GM12878 (cell line): ENCODE measurements at regions not wholly inside any gene's neighbourhood (a gene's known extent, or its start where the extent isn't known, plus 50 kb on each side); places are given as distances from the start of the nearest gene placed in this dataset.

Source experiments
- ATAC-seq: fragments of 200-7000 bp; cut with Tn5 transposase; 3 replicates; pipeline ENCODE4 v1.9.1; 2020; ENCODE audit warnings: mild to moderate bottlenecking, moderate library complexity
- BruUV-seq: library from RNA; stranded (reverse); fragments of 400-500 nt; replicated peaks from 2 replicates; lab custom pipeline; 2021; lab: Mats Ljungman, UMichigan
- CTCF ChIA-PET: fragments of 300-600 bp; sonication (Branson Sonifier 250); formaldehyde crosslinking; extraction: SDS; loops from one replicate; lab custom pipeline; 2021; ENCODE audit warnings: inconsistent platforms; lab: Yijun Ruan, JAX
- POLR2A ChIA-PET: fragments of 350-600 bp; formaldehyde crosslinking; extraction: SDS; loops from one replicate; lab custom pipeline; 2021; ENCODE audit warnings: inconsistent platforms; lab: Charles Lee
- RAD21 ChIA-PET: fragments of 300-600 bp; sonication (Branson Sonifier 250); formaldehyde crosslinking; loops from one replicate; lab custom pipeline; 2023; ENCODE audit warnings: antibody characterized with exemption; ENCODE audit not compliant: unreplicated experiment; lab: Charles Lee
- SMC1A ChIA-PET: fragments of 300-600 bp; sonication (Branson Sonifier 250); formaldehyde crosslinking; loops from one replicate; lab custom pipeline; 2023; ENCODE audit not compliant: unreplicated experiment, uncharacterized antibody; lab: Charles Lee
- DNase-seq: peaks from one replicate; pipeline ENCODE4 v3.0.0-alpha.2; 2011; ENCODE audit warnings: low read depth, low spot score
- FAIRE-seq: peaks from 3 replicates; lab custom pipeline; 2011; peaks lifted over from hg19 to GRCh38; lab: Jason Lieb, UNC
- H2AFZ ChIP-seq: 2 replicates; pipeline ENCODE4 v1.6.0; 2011; ENCODE audit warnings: low read depth, low read length, control low read depth; ENCODE audit not compliant: control insufficient read depth
- H3K27ac ChIP-seq: 2 replicates; pipeline ENCODE4 v1.5.1; 2011; ENCODE audit warnings: control low read depth; ENCODE audit not compliant: control insufficient read depth, insufficient read depth
- H3K27me3 ChIP-seq, 2 experiments: replicated peaks in 1 of 2; 2 replicates each; pipeline versions ENCODE4 v1.6.0 to v1.6.1; 2011; ENCODE audit warnings: low read length in 1 of 2; ENCODE audit not compliant: control insufficient read depth in 2 of 2, insufficient read depth in 2 of 2
- H3K36me3 ChIP-seq, 2 experiments: 2 replicates each; pipeline ENCODE4 v1.5.1; 2011; ENCODE audit warnings: low read length in 1 of 2; ENCODE audit not compliant: control insufficient read depth in 2 of 2, insufficient read depth in 2 of 2
- H3K4me1 ChIP-seq: 2 replicates; pipeline ENCODE4 v1.6.1; 2011; ENCODE audit warnings: mild to moderate bottlenecking, low read length, moderate library complexity, mixed read lengths; ENCODE audit not compliant: control insufficient read depth, insufficient read depth
- H3K4me2 ChIP-seq: 2 replicates; pipeline ENCODE4 v1.6.0; 2011; ENCODE audit warnings: control low read depth; ENCODE audit not compliant: control insufficient read depth, insufficient read depth
- H3K4me3 ChIP-seq: fragments of 200-600 bp; sonication (generic); 2 replicates; pipeline ENCODE4 v1.5.1; 2016
- H3K79me2 ChIP-seq: 2 replicates; pipeline ENCODE4 v1.6.0; 2011; ENCODE audit warnings: low read length; ENCODE audit not compliant: control insufficient read depth, insufficient read depth
- H3K9ac ChIP-seq: 2 replicates; pipeline ENCODE4 v1.8.0; 2011; ENCODE audit warnings: low read length, control low read depth, mixed read lengths; ENCODE audit not compliant: control insufficient read depth, insufficient read depth
- H3K9me3 ChIP-seq: replicated peaks from 3 replicates; pipeline ENCODE4 v1.5.1; 2011; ENCODE audit warnings: mild to moderate bottlenecking, low read length; ENCODE audit not compliant: control insufficient read depth, insufficient read depth
- H4K20me1 ChIP-seq: 2 replicates; pipeline ENCODE4 v1.6.0; 2011; ENCODE audit not compliant: control insufficient read depth, insufficient read depth
- ATF7 ChIP-seq: fragments of 450-650 bp; IDR thresholded peaks from 2 replicates; pipeline ENCODE4 v1.6.1; 2016; ENCODE audit warnings: low read depth, mild to moderate bottlenecking
- BCL11A ChIP-seq: IDR thresholded peaks from 2 replicates; pipeline ENCODE4 v1.6.1; 2011; ENCODE audit warnings: low read depth, low read length
- MEF2B ChIP-seq: fragments of 450-650 bp; IDR thresholded peaks from 2 replicates; pipeline ENCODE4 v1.6.1; 2018; ENCODE audit warnings: mild to moderate bottlenecking, moderate library complexity; ENCODE audit not compliant: partially characterized antibody, poor library complexity, severe bottlenecking
- NRF1 ChIP-seq: conservative IDR thresholded peaks from 2 replicates; pipeline ENCODE4 v1.6.1; 2011; ENCODE audit warnings: mild to moderate bottlenecking, low read depth, low read length, improper control_type of control experiment
- SIX5 ChIP-seq: IDR thresholded peaks from 2 replicates; pipeline ENCODE4 v1.6.1; 2011; ENCODE audit warnings: mild to moderate bottlenecking, low read depth, low read length, moderate library complexity; ENCODE audit not compliant: severe bottlenecking
- TCF3 ChIP-seq: IDR thresholded peaks from 2 replicates; pipeline ENCODE4 v1.6.1; 2012; ENCODE audit warnings: low read depth, mild to moderate bottlenecking, low read length, borderline replicate concordance; ENCODE audit not compliant: insufficient read depth
- WGBS: methylation state at CpG from one replicate; pipeline ENCODE4 v1.1.6; 2016; ENCODE audit warnings: low lambda C conversion rate; ENCODE audit not compliant: insufficient replicate concordance, insufficient coverage; ENCODE audit errors: missing lambda C conversion rate; 5-methylcytosine and 5-hydroxymethylcytosine counted together
- in situ Hi-C: fragments of 300-500 bp; cut with MboI; formaldehyde crosslinking; loops from 9 replicates; pipeline ENCODE4 v1.14.3; 2018; ENCODE audit warnings: mixed read lengths
- intact Hi-C: fragments of 100-400 bp; cut with micrococcal nuclease; formaldehyde crosslinking; loops from one replicate; pipeline ENCODE4 v1.14.2; 2022; ENCODE audit not compliant: unreplicated experiment

- ATAC-seq (no peak), DNase-seq (no peak), FAIRE-seq (no peak)
- H2AFZ ChIP-seq, result no peak overlapping the region
- BruUV-seq, result no TSS peak
- H3K79me2 ChIP-seq, result no peaks in the 10 kb centered on the region
- H3K27ac ChIP-seq, result no peak overlapping the region
- H3K4me2 ChIP-seq, result no peak overlapping the region
- H3K9me3 ChIP-seq, result no peaks in the 10 kb centered on the region
- H4K20me1 ChIP-seq, result no peaks in the 10 kb centered on the region
- ChIA-PET POLR2A (no interaction called here), SMC1A (no interaction called here), CTCF (no interaction called here), RAD21 (no interaction called here)
- intact Hi-C loops (no loop called here), in situ Hi-C loops (no loop called here)
- no peaks in the 10 kb centered on the region for H3K4me1 ChIP-seq
- TF ChIP-seq BCL11A, result no peak
- TF ChIP-seq TCF3, result no peak
- TF ChIP-seq NRF1, result no peak
- no peak overlapping the region for H3K4me3 ChIP-seq
- 22% methylated on average over 5 of the region's 5 CpGs for WGBS
- no peak overlapping the region for H3K9ac ChIP-seq
- no peaks in the 10 kb centered on the region for H3K36me3 ChIP-seq
- no peaks in the 10 kb centered on the region for H3K27me3 ChIP-seq
These were observed 300.7 kb downstream of the ZNF536 start for GRCh38 chr19:30672926-30673325.

DNA sequence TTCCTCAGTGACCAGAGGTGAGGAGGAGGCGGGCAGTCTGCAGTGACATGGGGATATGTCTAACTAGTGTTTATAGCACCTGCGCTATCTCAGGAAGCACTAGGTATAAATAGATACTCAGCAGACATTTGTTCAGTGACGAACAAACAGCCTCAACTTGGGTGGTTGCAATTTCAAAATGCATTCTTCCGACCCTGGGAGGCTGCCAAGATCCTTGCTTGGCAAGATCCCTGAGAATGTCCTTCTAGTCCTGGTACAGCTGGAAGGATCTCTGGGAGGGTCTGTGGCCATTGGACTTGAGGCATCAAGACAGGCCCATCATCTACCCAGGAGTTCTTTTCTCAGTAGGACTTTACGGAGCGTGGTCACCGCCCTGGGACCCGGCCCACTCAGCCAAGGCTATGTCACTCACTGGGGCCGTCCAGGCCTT is 299.5 kb downstream of the ZNF536 start:
- Histone ChIP-seq H3K36me3 (no peaks in the 10 kb centered on the region), H3K9me3 (no peaks in the 10 kb centered on the region), H3K9ac (no peak overlapping the region), H3K4me3 (no peak overlapping the region), H3K79me2 (no peaks in the 10 kb centered on the region), H2AFZ (no peak overlapping the region), H3K27me3 (no peaks in the 10 kb centered on the region), H3K27ac (no peak overlapping the region), H3K4me2 (no peak overlapping the region), H4K20me1 (no peaks in the 10 kb centered on the region), H3K4me1 (no peaks in the 10 kb centered on the region)
- BruUV-seq, result no TSS peak
- SMC1A ChIA-PET, result no interaction called here
- 35% methylated on average over 9 of the region's 9 CpGs for WGBS
- in situ Hi-C loops, result no loop called here
- RAD21 ChIA-PET, result no interaction called here
- TF ChIP-seq MEF2B (no peak), SIX5 (no peak), ATF7 (no peak)
- CTCF ChIA-PET, result interaction anchor here (0.6 kb wide), 1 partner anchor 40 kb away, joined by 3 read pairs; no protein-coding TSS in a partner anchor
- DNase-seq (no peak), FAIRE-seq (no peak), ATAC-seq (no peak)
- intact Hi-C loops, result no loop called here
- POLR2A ChIA-PET, result no interaction called here
